GM19452 (cell line): ENCODE measurements at regions not wholly inside any gene's neighbourhood (a gene's known extent, or its start where the extent isn't known, plus 50 kb on each side); places are given as distances from the start of the nearest gene placed in this dataset.
"Not testable (repeated sequence)": the region's sequence is repeated elsewhere in the genome, so short reads cannot be mapped to it uniquely, and the experiment has no call there.

Experiments
- ATAC-seq: cut with Tn5 transposase; IDR thresholded peaks from one replicate; pipeline ENCODE4 v1.9.1; 2021; ENCODE audit not compliant: unreplicated experiment

GRCh38 chr2:67614454-67614853 lies 217.3 kb downstream of the ETAA1 start:
- ATAC-seq: no peak

DNA sequence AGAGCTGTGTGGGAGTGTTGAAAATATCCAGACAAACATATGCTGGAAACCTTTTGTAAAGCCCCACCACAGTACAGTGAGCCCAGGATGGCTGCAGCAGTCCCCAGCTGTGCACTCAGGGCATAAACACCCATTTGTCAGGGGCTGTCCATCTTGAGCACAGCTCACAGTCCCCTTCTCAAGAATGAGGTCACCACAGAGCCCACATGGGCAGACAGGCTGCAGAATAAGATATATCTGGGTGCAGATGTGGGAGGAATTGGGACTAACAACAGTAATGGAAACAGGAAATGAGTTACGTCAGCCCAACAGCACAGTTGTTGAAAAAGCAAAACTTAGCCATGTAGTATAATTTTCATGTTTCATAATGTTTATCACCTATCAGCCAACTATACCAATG lies 219.6 kb downstream of the ETAA1 start:
- peak; percentile 75 for ATAC-seq

DNA sequence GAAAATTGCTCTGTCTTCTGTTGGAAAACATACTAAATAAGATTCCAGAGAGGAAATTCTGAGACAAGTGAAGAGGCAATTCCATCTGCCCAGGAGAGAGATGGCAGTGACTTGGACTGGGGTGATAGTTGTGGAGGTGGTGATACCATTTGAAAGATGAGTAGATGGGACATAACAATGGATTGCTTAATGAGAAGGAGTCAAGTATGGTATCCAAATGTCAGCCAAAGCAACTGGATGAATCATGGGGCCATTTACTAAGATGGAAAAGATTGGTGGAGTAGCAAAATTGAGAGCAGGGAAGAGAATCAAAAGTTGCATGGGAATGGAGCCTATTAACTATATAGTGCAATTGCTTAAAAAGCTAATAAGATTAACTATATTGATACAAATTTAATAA lies 222.1 kb downstream of the ETAA1 start:
- ATAC-seq: no peak

DNA sequence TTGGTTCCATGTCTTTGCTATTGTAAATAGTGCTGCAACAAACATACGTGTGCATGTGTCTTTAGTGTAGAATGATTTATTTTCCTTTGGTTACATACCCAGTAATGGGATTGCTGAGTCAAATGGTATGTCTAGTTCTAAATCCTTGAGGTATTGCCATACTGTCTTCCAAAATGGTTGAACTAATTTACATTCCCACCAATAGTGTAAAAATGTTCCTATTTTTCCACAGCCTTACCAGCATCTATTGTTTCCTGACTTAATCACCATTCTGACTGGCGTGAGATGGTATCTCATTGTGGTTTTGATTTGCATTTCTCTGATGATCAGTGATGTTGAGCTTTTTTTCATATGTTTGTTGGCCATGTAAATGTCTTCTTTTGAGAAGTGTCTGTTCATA lies 226.6 kb downstream of the ETAA1 start:
- ATAC-seq: not testable (repeated sequence)

GRCh38 chr2:67625178-67625577 lies 228.0 kb downstream of the ETAA1 start:
- ATAC-seq: no peak

GRCh38 chr2:67625690-67626475 lies 228.8 kb downstream of the ETAA1 start:
- no peak for ATAC-seq

- no peak for ATAC-seq
These were observed 229.5 kb downstream of the ETAA1 start for GRCh38 chr2:67626656-67627055.

DNA sequence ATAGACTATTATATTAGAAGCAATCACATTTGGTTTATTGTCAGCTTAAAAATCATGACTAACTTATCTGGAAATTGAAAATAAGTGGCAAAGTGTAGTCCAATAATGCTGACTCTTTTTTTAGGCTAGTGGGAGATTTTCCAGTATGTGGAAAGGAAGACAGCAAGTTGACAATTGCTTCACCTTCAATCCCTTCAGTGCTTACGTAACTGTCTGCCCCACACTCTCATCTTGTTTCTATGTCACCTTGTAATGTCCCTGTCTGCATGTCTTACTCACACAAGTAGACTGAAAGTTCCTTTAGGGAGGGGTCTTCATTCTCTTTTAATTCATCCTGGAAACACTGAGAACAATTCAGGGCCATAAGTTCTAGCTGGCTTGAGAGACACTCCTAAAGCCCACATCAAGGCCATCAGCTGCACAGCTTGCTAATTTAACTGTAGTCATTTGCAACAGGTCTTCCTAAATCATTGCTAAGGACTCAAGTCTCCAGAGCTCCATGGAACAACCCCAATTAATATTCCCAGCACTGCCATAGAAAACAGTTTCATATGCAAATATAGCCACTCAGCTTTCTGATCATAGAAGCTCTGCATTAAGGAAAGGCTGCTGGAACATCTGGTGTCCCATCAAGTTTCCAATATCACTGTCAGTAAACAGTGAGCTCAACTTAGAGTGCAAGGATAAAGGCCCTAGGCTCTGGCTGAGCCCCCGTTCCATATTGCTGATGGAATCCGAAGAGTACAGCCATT lies 230.5 kb downstream of the ETAA1 start:
- ATAC-seq: no peak

DNA sequence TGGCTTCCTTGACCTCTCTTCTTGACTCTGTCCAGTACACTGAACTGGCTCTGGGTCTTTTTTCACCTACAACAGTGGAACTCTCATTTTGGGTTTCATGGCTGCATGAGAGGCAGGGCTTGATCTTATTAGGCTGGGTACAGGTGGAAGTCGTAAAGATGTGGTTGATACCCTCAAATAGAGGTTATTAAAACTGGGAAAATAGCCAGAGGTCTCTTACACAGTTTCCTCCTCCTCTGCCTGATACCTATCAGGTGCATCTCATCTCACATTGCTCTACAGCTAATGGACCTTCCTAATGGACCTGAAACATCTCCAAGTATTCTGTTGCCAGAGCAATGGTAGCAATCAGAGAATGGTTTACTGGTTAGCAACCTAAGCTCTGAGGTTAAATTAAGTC lies 231.8 kb downstream of the ETAA1 start:
- ATAC-seq: no peak

GRCh38 chr2:67631483-67631882 lies 234.3 kb downstream of the ETAA1 start:
- ATAC-seq: no peak

DNA sequence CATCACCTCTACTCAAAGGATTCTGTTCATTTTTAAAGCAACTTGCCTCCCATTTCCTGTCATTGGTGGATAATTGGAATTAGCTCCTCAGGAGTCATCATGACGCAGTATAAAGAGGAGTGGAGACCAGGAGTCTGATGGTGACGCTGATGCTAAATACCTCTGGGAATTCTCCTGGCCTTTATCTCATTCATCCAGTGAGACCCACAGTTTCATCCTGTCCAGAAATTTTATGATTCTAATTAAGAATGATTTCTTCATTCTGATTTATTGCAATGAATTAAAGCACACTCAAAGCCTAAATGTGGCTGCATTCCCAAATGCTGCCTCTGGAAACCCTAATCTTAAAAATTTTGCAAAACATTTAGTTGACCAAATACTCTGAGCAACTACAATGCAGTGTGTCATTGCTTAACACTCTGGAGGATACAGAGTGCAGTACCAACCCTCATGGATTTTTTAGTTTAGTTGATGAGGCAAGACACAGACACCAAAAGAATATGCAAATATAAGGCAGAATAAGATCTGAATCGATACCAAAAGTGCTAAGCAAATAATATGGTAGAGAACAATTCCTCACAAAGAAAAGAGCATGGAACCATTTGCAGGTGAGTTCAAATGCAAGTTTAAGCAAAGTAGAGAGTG lies 236.2 kb downstream of the ETAA1 start:
- ATAC-seq: no peak

- ATAC-seq: no peak
These were observed 241.0 kb downstream of the ETAA1 start for GRCh38 chr2:67638146-67638545.

- ATAC-seq: no peak
These were observed 244.3 kb downstream of the ETAA1 start for GRCh38 chr2:67641312-67642045.

- ATAC-seq: no peak
These were observed 244.9 kb downstream of the ETAA1 start for GRCh38 chr2:67642046-67642382.

DNA sequence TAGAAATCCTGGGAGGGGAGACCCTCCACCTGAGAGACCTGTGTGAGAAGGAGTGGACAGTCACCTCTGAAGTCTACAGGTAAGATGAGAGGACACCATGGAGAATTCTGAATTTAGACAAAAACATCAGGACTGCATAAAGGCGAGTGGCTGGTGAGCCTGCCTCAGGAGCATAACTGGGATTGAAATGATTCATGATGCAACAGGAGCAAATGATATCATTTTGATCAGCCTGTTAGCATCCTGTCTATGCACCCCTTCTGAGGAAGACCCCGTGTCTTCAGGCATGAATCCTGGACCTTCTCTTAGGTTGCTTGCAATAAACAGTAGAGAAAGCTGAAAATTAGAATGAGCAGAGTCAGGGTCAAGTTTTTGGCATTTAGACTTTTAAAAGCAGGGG lies 245.8 kb downstream of the ETAA1 start:
- no peak for ATAC-seq

DNA sequence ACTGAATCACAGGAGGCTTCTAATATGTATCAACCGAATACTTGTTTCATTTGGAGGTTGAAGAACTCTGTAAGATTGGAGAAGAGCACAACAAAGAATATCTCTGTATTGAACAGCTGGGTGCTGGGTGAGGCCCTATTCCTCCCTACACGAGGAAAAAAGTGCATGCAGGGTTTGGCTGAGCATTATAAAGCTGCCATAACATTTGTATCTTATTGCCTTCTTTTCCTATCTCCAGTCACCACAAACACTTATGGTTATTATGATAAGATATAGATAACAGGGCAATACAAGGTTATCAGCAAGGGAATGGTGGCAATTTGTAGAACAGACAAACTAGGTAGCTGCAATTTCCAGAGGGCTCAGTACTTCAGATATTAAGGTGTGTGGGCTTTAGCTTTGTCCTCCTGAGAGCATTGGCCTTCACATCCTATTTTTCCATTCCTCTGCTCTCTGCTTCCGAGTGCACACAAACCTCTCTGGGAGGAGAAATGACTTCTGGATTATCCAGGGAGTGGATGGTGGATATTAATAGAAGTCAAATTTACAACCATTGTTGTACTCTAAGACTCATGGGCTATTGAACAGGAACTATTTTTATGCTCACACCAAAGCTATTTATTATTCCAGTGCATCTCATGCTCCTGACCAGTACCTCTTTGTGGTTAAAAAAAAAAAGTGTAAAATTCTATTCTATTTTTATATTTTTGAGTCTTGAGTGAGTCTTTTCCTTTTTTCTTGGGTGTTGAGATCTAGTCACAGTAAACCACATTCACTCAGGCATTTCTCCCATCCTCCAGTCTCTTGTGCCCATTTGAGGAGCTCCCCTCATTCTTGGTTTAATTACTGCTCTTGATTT lies 248.4 kb downstream of the ETAA1 start:
- no peak for ATAC-seq

DNA sequence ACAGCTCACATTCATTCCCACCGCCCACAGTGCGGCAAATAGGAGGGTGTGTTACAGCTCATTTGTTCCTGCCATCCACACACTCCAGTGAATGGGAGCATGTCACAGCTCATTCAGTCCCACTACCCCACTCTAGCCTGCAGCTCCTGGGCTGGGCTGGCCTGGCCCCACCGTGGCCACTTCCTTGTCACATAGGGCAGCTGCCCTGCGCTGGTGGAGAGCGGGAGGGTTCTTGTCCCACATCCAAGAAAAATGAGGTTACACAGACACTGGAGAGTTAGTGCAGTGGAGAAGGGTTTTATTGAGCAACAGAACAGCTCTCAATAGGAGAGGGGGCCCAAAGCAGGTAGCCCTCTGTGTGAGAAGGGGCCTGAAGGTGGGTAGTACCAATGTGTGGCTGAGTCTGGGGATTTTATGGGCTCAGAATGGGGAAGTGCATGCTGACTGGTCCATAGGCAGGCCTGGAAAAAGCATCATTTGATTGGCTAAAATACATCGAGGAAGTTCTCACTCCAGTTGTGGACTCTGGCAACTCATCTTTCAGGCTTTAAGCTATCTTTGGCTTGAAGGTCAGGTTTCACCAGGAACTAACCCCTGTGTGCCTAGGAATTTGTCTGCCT lies 249.7 kb downstream of the ETAA1 start:
- ATAC-seq: no peak

GRCh38 chr2:67649331-67650261 lies 252.5 kb downstream of the ETAA1 start:
- ATAC-seq: no peak
